WTC11 (cell line): ENCODE measurements at regions not wholly inside any gene's neighbourhood (a gene's known extent, or its start where the extent isn't known, plus 50 kb on each side); places are given as distances from the start of the nearest gene placed in this dataset.

ENCODE experiments used
- ATAC-seq: fragments of 200-7000 bp; cut with Tn5 transposase; 2 replicates; pipeline ENCODE4 v1.10.0; 2021; ENCODE audit warnings: mild to moderate bottlenecking, moderate library complexity
- CTCF ChIA-PET: fragments of 300-600 bp; sonication (Branson Sonifier 250); formaldehyde crosslinking; loops from one replicate; lab custom pipeline; 2021; ENCODE audit warnings: antibody characterized with exemption; lab: Charles Lee
- POLR2A ChIA-PET: fragments of 350-600 bp; sonication (Branson Sonifier 250); formaldehyde crosslinking; loops from one replicate; lab custom pipeline; 2021; ENCODE audit warnings: antibody characterized with exemption; lab: Charles Lee
- DNase-seq: peaks from one replicate; pipeline ENCODE4 v3.0.0; 2021; ENCODE audit warnings: low spot score
- H3K27ac Mint-ChIP-seq: 2 replicates; pipeline ENCODE4 v1.8.0; 2021; ENCODE audit warnings: mixed read lengths
- H3K27me3 Mint-ChIP-seq: 2 replicates; pipeline ENCODE4 v1.8.0; 2021; ENCODE audit warnings: low read depth, mild to moderate bottlenecking, moderate library complexity, mixed read lengths
- H3K36me3 Mint-ChIP-seq: 2 replicates; pipeline ENCODE4 v1.8.0; 2021; ENCODE audit warnings: mixed read lengths
- H3K4me1 Mint-ChIP-seq: 2 replicates; pipeline ENCODE4 v1.8.0; 2022; ENCODE audit warnings: mixed read lengths
- H3K4me3 Mint-ChIP-seq: 2 replicates; pipeline ENCODE4 v1.8.0; 2021; ENCODE audit warnings: mild to moderate bottlenecking, moderate library complexity, mixed read lengths
- H3K9me3 Mint-ChIP-seq: 2 replicates; pipeline ENCODE4 v1.8.0; 2021; ENCODE audit warnings: mixed read lengths
- ETV6 ChIP-seq: sonication (generic); formaldehyde crosslinking; IDR thresholded peaks from 2 replicates; pipeline ENCODE4 v1.8.1; 2022; ENCODE audit warnings: mild to moderate bottlenecking, missing genetic modification reagents
- GRHL2 ChIP-seq: fragments of 250-450 bp; sonication (Bioruptor Pico); IDR thresholded peaks from 2 replicates; pipeline ENCODE4 v1.8.0; 2022; ENCODE audit warnings: mild to moderate bottlenecking, moderate library complexity; ENCODE audit not compliant: insufficient replicate concordance, severe bottlenecking
- KAT7 ChIP-seq: sonication (generic); formaldehyde crosslinking; IDR thresholded peaks from 2 replicates; pipeline ENCODE4 v1.8.1; 2023; ENCODE audit warnings: missing genetic modification reagents, mild to moderate bottlenecking, borderline replicate concordance
- NFATC4 ChIP-seq: fragments of 250-450 bp; sonication (Bioruptor Pico); IDR thresholded peaks from 2 replicates; pipeline ENCODE4 v1.9.0; 2021; ENCODE audit warnings: mild to moderate bottlenecking
- PRRX2 ChIP-seq: fragments of 250-450 bp; sonication (Bioruptor Pico); IDR thresholded peaks from 2 replicates; pipeline ENCODE4 v1.8.0; 2021; ENCODE audit warnings: mild to moderate bottlenecking
- RELA ChIP-seq: sonication (generic); formaldehyde crosslinking; IDR thresholded peaks from 2 replicates; pipeline ENCODE4 v1.8.1; 2022; ENCODE audit warnings: missing genetic modification reagents, mild to moderate bottlenecking, borderline replicate concordance
- SMAD4 ChIP-seq: sonication (generic); formaldehyde crosslinking; IDR thresholded peaks from 2 replicates; pipeline ENCODE4 v1.8.0; 2022; ENCODE audit warnings: mild to moderate bottlenecking, missing genetic modification reagents
- ZNF138 ChIP-seq: sonication (generic); formaldehyde crosslinking; conservative IDR thresholded peaks from 2 replicates; pipeline ENCODE4 v1.8.1; 2022; ENCODE audit warnings: mild to moderate bottlenecking, moderate library complexity, missing genetic modification reagents
- ZNF317 ChIP-seq: sonication (generic); formaldehyde crosslinking; IDR thresholded peaks from 2 replicates; pipeline ENCODE4 v1.8.1; 2023; ENCODE audit warnings: low read depth, mild to moderate bottlenecking, moderate library complexity, missing genetic modification reagents, borderline replicate concordance
- TF ChIP-seq, protein P1 (sequence below): sonication (generic); formaldehyde crosslinking; IDR thresholded peaks from 2 replicates; pipeline ENCODE4 v1.8.1; 2023; ENCODE audit warnings: mild to moderate bottlenecking, missing genetic modification reagents, borderline replicate concordance
- TF ChIP-seq, protein P2 (sequence below): sonication (generic); formaldehyde crosslinking; IDR thresholded peaks from 2 replicates; pipeline ENCODE4 v1.8.1; 2023; ENCODE audit warnings: mild to moderate bottlenecking, moderate library complexity, missing genetic modification reagents
- TF ChIP-seq, protein P3 (sequence below): sonication (generic); formaldehyde crosslinking; IDR thresholded peaks from 2 replicates; pipeline ENCODE4 v1.8.1; 2023; ENCODE audit warnings: mild to moderate bottlenecking, missing genetic modification reagents
- TF ChIP-seq, protein P4 (sequence below): fragments of 200-600 bp; IDR thresholded peaks from 2 replicates; pipeline ENCODE4 v1.8.0; 2022; ENCODE audit warnings: antibody characterized with exemption
- TF ChIP-seq, protein P5 (sequence below): fragments of 250-450 bp; sonication (Bioruptor Pico); IDR thresholded peaks from 2 replicates; pipeline ENCODE4 v1.9.0; 2021; ENCODE audit warnings: moderate library complexity, mild to moderate bottlenecking, inconsistent platforms, borderline replicate concordance
- TF ChIP-seq, protein P6 (sequence below): sonication (generic); formaldehyde crosslinking; IDR thresholded peaks from 2 replicates; pipeline ENCODE4 v1.8.0; 2023; ENCODE audit warnings: mild to moderate bottlenecking, missing genetic modification reagents
- TF ChIP-seq, protein P7 (sequence below): sonication (generic); formaldehyde crosslinking; IDR thresholded peaks from 2 replicates; pipeline ENCODE4 v1.8.1; 2022; ENCODE audit warnings: low read depth, mild to moderate bottlenecking, moderate library complexity, missing genetic modification reagents, borderline replicate concordance
- TF ChIP-seq, protein P8 (sequence below): sonication (generic); formaldehyde crosslinking; IDR thresholded peaks from 2 replicates; pipeline ENCODE4 v1.8.0; 2022; ENCODE audit warnings: mild to moderate bottlenecking, missing genetic modification reagents
- TF ChIP-seq, protein P9 (sequence below): sonication (generic); formaldehyde crosslinking; IDR thresholded peaks from 2 replicates; pipeline ENCODE4 v1.8.0; 2022; ENCODE audit warnings: missing genetic modification reagents

DNA sequence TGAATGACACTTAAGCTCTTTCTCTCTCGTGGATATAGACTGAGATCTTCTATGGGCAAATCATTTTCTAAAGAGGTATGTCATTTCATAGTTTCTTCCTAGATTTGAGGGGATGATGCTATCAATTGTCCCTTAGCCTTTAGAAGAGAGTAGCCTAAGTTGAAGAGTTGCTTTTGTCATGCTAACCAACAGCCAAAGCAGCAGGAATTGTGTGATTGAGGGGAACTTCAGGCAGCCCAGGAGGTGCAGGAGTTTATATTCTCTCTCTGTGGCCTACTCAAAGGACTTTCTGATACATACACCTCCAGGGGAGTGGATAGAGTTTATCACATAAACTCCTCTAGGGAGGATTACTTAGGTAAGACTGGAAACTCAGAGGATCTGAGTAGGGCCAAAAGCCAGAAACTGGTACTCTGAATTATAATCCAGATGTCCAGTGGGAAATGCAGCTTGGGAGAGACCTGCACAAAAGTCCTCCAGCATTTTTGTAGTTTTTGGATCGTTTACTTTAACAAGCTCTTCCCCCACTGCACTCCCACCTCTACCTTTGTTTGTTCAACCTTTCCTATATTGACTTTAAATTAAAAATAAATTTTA, 150.7 kb upstream of the CCDC68 start (continued):
- TF ChIP-seq KAT7 (CRISPR knock-in tag) (no peak), ZNF317 (CRISPR knock-in tag) (no peak), SMAD4 (CRISPR knock-in tag) (no peak), RELA (CRISPR knock-in tag) (no peak), GRHL2 (CRISPR knock-in tag) (no peak), PRRX2 (no peak), ZNF138 (CRISPR knock-in tag) (no peak)
- TF ChIP-seq, protein P1, sequence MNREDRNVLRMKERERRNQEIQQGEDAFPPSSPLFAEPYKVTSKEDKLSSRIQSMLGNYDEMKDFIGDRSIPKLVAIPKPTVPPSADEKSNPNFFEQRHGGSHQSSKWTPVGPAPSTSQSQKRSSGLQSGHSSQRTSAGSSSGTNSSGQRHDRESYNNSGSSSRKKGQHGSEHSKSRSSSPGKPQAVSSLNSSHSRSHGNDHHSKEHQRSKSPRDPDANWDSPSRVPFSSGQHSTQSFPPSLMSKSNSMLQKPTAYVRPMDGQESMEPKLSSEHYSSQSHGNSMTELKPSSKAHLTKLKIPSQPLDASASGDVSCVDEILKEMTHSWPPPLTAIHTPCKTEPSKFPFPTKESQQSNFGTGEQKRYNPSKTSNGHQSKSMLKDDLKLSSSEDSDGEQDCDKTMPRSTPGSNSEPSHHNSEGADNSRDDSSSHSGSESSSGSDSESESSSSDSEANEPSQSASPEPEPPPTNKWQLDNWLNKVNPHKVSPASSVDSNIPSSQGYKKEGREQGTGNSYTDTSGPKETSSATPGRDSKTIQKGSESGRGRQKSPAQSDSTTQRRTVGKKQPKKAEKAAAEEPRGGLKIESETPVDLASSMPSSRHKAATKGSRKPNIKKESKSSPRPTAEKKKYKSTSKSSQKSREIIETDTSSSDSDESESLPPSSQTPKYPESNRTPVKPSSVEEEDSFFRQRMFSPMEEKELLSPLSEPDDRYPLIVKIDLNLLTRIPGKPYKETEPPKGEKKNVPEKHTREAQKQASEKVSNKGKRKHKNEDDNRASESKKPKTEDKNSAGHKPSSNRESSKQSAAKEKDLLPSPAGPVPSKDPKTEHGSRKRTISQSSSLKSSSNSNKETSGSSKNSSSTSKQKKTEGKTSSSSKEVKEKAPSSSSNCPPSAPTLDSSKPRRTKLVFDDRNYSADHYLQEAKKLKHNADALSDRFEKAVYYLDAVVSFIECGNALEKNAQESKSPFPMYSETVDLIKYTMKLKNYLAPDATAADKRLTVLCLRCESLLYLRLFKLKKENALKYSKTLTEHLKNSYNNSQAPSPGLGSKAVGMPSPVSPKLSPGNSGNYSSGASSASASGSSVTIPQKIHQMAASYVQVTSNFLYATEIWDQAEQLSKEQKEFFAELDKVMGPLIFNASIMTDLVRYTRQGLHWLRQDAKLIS = no peak
- TF ChIP-seq, protein P2, sequence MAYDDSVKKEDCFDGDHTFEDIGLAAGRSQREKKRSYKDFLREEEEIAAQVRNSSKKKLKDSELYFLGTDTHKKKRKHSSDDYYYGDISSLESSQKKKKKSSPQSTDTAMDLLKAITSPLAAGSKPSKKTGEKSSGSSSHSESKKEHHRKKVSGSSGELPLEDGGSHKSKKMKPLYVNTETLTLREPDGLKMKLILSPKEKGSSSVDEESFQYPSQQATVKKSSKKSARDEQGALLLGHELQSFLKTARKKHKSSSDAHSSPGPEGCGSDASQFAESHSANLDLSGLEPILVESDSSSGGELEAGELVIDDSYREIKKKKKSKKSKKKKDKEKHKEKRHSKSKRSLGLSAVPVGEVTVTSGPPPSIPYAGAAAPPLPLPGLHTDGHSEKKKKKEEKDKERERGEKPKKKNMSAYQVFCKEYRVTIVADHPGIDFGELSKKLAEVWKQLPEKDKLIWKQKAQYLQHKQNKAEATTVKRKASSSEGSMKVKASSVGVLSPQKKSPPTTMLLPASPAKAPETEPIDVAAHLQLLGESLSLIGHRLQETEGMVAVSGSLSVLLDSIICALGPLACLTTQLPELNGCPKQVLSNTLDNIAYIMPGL = no peak
- TF ChIP-seq, protein P3, sequence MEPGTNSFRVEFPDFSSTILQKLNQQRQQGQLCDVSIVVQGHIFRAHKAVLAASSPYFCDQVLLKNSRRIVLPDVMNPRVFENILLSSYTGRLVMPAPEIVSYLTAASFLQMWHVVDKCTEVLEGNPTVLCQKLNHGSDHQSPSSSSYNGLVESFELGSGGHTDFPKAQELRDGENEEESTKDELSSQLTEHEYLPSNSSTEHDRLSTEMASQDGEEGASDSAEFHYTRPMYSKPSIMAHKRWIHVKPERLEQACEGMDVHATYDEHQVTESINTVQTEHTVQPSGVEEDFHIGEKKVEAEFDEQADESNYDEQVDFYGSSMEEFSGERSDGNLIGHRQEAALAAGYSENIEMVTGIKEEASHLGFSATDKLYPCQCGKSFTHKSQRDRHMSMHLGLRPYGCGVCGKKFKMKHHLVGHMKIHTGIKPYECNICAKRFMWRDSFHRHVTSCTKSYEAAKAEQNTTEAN (CRISPR knock-in tag) = no peak

DNA sequence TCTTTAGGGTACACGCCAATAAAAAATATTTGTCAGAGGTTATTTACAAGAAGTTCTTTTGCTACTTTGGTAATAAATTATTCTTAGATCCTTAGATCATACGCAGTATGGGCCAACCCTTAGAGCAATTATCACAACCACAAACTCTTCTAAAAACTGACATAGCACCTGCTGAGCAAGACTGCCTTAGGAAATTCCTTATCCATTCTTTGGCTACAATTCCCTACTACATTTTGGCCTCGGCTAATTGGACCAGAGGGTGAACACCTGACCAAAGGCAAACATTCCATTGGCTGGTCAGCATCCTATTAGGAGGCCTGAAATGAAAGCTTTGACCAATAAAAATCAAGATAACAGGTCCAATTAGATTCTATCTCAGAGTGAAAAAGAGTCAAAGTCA, 147.6 kb upstream of the CCDC68 start:
- peaks cover 12% of the 10 kb centered on the region; the same call in 1 of the 2 replicates for H3K27me3 Mint-ChIP-seq
- H3K4me1 Mint-ChIP-seq = peaks cover 17% of the 10 kb centered on the region
- ATAC-seq (no peak), DNase-seq (no peak)
- ChIA-PET CTCF (no interaction called here), POLR2A (no interaction called here)
- no peaks in the 10 kb centered on the region for H3K36me3 Mint-ChIP-seq
- no peak overlapping the region for H3K4me3 Mint-ChIP-seq
- no peak overlapping the region for H3K27ac Mint-ChIP-seq
- H3K9me3 Mint-ChIP-seq = peaks cover 6% of the 10 kb centered on the region
- TF ChIP-seq, protein P4, sequence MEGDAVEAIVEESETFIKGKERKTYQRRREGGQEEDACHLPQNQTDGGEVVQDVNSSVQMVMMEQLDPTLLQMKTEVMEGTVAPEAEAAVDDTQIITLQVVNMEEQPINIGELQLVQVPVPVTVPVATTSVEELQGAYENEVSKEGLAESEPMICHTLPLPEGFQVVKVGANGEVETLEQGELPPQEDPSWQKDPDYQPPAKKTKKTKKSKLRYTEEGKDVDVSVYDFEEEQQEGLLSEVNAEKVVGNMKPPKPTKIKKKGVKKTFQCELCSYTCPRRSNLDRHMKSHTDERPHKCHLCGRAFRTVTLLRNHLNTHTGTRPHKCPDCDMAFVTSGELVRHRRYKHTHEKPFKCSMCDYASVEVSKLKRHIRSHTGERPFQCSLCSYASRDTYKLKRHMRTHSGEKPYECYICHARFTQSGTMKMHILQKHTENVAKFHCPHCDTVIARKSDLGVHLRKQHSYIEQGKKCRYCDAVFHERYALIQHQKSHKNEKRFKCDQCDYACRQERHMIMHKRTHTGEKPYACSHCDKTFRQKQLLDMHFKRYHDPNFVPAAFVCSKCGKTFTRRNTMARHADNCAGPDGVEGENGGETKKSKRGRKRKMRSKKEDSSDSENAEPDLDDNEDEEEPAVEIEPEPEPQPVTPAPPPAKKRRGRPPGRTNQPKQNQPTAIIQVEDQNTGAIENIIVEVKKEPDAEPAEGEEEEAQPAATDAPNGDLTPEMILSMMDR = no peak
- TF ChIP-seq, protein P5, sequence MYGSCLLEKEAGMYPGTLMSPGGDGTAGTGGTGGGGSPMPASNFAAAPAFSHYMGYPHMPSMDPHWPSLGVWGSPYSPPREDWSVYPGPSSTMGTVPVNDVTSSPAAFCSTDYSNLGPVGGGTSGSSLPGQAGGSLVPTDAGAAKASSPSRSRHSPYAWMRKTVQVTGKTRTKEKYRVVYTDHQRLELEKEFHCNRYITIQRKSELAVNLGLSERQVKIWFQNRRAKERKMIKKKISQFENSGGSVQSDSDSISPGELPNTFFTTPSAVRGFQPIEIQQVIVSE = no peak
- TF ChIP-seq ETV6 (CRISPR knock-in tag) = no peak
- no peak for TF ChIP-seq ZNF138 (CRISPR knock-in tag)
- TF ChIP-seq NFATC4 (CRISPR knock-in tag) = no peak
- TF ChIP-seq, protein P6, sequence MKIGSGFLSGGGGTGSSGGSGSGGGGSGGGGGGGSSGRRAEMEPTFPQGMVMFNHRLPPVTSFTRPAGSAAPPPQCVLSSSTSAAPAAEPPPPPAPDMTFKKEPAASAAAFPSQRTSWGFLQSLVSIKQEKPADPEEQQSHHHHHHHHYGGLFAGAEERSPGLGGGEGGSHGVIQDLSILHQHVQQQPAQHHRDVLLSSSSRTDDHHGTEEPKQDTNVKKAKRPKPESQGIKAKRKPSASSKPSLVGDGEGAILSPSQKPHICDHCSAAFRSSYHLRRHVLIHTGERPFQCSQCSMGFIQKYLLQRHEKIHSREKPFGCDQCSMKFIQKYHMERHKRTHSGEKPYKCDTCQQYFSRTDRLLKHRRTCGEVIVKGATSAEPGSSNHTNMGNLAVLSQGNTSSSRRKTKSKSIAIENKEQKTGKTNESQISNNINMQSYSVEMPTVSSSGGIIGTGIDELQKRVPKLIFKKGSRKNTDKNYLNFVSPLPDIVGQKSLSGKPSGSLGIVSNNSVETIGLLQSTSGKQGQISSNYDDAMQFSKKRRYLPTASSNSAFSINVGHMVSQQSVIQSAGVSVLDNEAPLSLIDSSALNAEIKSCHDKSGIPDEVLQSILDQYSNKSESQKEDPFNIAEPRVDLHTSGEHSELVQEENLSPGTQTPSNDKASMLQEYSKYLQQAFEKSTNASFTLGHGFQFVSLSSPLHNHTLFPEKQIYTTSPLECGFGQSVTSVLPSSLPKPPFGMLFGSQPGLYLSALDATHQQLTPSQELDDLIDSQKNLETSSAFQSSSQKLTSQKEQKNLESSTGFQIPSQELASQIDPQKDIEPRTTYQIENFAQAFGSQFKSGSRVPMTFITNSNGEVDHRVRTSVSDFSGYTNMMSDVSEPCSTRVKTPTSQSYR (CRISPR knock-in tag) = no peak
- no peak for TF ChIP-seq PRRX2
- TF ChIP-seq, protein P7, sequence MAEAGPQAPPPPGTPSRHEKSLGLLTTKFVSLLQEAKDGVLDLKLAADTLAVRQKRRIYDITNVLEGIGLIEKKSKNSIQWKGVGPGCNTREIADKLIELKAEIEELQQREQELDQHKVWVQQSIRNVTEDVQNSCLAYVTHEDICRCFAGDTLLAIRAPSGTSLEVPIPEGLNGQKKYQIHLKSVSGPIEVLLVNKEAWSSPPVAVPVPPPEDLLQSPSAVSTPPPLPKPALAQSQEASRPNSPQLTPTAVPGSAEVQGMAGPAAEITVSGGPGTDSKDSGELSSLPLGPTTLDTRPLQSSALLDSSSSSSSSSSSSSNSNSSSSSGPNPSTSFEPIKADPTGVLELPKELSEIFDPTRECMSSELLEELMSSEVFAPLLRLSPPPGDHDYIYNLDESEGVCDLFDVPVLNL (CRISPR knock-in tag) = no peak
- TF ChIP-seq, protein P8, sequence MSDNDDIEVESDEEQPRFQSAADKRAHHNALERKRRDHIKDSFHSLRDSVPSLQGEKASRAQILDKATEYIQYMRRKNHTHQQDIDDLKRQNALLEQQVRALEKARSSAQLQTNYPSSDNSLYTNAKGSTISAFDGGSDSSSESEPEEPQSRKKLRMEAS (CRISPR knock-in tag) = no peak
- TF ChIP-seq, protein P9, sequence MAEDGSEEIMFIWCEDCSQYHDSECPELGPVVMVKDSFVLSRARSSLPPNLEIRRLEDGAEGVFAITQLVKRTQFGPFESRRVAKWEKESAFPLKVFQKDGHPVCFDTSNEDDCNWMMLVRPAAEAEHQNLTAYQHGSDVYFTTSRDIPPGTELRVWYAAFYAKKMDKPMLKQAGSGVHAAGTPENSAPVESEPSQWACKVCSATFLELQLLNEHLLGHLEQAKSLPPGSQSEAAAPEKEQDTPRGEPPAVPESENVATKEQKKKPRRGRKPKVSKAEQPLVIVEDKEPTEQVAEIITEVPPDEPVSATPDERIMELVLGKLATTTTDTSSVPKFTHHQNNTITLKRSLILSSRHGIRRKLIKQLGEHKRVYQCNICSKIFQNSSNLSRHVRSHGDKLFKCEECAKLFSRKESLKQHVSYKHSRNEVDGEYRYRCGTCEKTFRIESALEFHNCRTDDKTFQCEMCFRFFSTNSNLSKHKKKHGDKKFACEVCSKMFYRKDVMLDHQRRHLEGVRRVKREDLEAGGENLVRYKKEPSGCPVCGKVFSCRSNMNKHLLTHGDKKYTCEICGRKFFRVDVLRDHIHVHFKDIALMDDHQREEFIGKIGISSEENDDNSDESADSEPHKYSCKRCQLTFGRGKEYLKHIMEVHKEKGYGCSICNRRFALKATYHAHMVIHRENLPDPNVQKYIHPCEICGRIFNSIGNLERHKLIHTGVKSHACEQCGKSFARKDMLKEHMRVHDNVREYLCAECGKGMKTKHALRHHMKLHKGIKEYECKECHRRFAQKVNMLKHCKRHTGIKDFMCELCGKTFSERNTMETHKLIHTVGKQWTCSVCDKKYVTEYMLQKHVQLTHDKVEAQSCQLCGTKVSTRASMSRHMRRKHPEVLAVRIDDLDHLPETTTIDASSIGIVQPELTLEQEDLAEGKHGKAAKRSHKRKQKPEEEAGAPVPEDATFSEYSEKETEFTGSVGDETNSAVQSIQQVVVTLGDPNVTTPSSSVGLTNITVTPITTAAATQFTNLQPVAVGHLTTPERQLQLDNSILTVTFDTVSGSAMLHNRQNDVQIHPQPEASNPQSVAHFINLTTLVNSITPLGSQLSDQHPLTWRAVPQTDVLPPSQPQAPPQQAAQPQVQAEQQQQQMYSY (CRISPR knock-in tag) = no peak
